ENCODE measurements at regions not wholly inside any gene's neighbourhood (a gene's known extent, or its start where the extent isn't known, plus 50 kb on each side); places are given as distances from the start of the nearest gene placed in this dataset.

- Histone ChIP-seq H2BK15ac (ENCODE audit: low read depth, low read length) (no peak overlapping the region; the same call in 1 of the 2 replicates), H3K23ac (ENCODE audit: insufficient read length, low read depth, low read length) (no peak overlapping the region), H3K23me2 (ENCODE audit: insufficient read length, low read depth, low read length, poor library complexity, severe bottlenecking) (no peaks in the 10 kb centered on the region), H3K79me1 (ENCODE audit: insufficient read depth, low read depth, low read length, poor library complexity, severe bottlenecking) (no peaks in the 10 kb centered on the region), H4K91ac (ENCODE audit: insufficient read length, low read depth, low read length) (no peak overlapping the region), H4K5ac (ENCODE audit: insufficient read length, low read depth, low read length) (no peak overlapping the region), H4K8ac (replicated peaks; ENCODE audit: insufficient read length, low read depth, low read length) (no peak overlapping the region), H3K79me2 (ENCODE audit: insufficient read depth, low read length) (no peaks in the 10 kb centered on the region), H2BK12ac (ENCODE audit: insufficient read length, low read depth, low read length) (no peak overlapping the region), H3K9ac (ENCODE audit: extremely low read depth, insufficient read length, low read length) (no peak overlapping the region), H2AFZ (ENCODE audit: low read length) (no peak overlapping the region), H3K4ac (ENCODE audit: low read depth, low read length) (no peak overlapping the region), H2AK5ac (ENCODE audit: insufficient read length, low read length) (no peak overlapping the region), H3K27me3 (ENCODE audit: insufficient read depth, low read length) (no peaks in the 10 kb centered on the region), H3K18ac (ENCODE audit: insufficient read length, low read depth, low read length) (no peak overlapping the region), H3K4me1 (ENCODE audit: insufficient read depth, low read length) (no peaks in the 10 kb centered on the region), H2BK20ac (ENCODE audit: low read depth, low read length, poor library complexity, severe bottlenecking) (no peak overlapping the region), H2BK5ac (ENCODE audit: insufficient read length, low read length) (no peak overlapping the region), H4K20me1 (ENCODE audit: control insufficient read depth, insufficient read depth, insufficient read length) (no peaks in the 10 kb centered on the region), H3K4me2 (ENCODE audit: insufficient read depth, insufficient read length, low read length) (no peak overlapping the region), H3T11ph (ENCODE audit: low read length) (no peak overlapping the region), H3K14ac (ENCODE audit: insufficient read depth, low read length) (no peak overlapping the region), H3K56ac (ENCODE audit: insufficient read length, low read depth, low read length) (no peak overlapping the region), H3K27ac (ENCODE audit: insufficient read length, low read depth, low read length) (no peak overlapping the region), H3K9me3 (ENCODE audit: control insufficient read depth, low read depth, low read length) (no peaks in the 10 kb centered on the region), H2BK120ac (ENCODE audit: low read depth, low read length, poor library complexity, severe bottlenecking) (no peak overlapping the region)
- H3K4me3 Mint-ChIP-seq: no peak overlapping the region
- peaks cover 3 to 8% of the 10 kb centered on the region in 2 experiments; a peak in 2 of 4 replicates for H3K4me1 Mint-ChIP-seq
- peaks cover 2 to 13% (median 3%) of the 10 kb centered on the region in 3 experiments; a peak in 5 of 7 replicates for H3K36me3 Mint-ChIP-seq (ENCODE audit: insufficient read depth in 1 of 3, low read depth in 3 of 3)
- no peaks in the 10 kb centered on the region for H3K27me3 Mint-ChIP-seq (ENCODE audit: low read depth)
- no peak for TF ChIP-seq CTCF (conservative IDR thresholded peaks at IDR 0.05)
- no peak overlapping the region for H3K27ac Mint-ChIP-seq
- no CpG with 5 or more reads among the region's 3 CpGs for WGBS (ENCODE audit: extremely low coverage, insufficient read length, low lambda C conversion rate)
- no peak for DNase-seq
- peaks cover 12 to 18% of the 10 kb centered on the region in 2 experiments for H3K9me3 Mint-ChIP-seq
Observed at GRCh38 chr12:126309278-126309677, 1244.0 kb downstream of the AACS start.

Data from H9 (cell line).